Urinary bladder (tissue), 3 donors: ENCODE measurements at regions not wholly inside any gene's neighbourhood (a gene's known extent, or its start where the extent isn't known, plus 50 kb on each side); places are given as distances from the start of the nearest gene placed in this dataset.

ENCODE experiments used
- DNase-seq: peaks from one replicate; pipeline ENCODE4 v3.0.0-alpha.2; 2015; ENCODE audit errors: extremely low spot score
- H3K27ac ChIP-seq: one replicate; pipeline ENCODE4 v1.5.1; 2013; ENCODE audit warnings: low read depth, mild to moderate bottlenecking, moderate library complexity
- H3K36me3 ChIP-seq: one replicate; pipeline ENCODE4 v1.6.1; 2013; ENCODE audit warnings: mild to moderate bottlenecking, moderate library complexity; ENCODE audit not compliant: insufficient read depth
- H3K4me1 ChIP-seq: one replicate; pipeline ENCODE4 v1.6.1; 2013; ENCODE audit warnings: mild to moderate bottlenecking, moderate library complexity; ENCODE audit not compliant: insufficient read depth
- H3K4me3 ChIP-seq: one replicate; pipeline ENCODE4 v1.5.1; 2013; ENCODE audit warnings: low read depth, low read length
- WGBS: extraction: QIAGEN DNeasy Blood & Tissue Kit; methylation state at CpG from one replicate; pipeline ENCODE4 v1.1.7; 2013; 5-methylcytosine and 5-hydroxymethylcytosine counted together
- donor health status: healthy with polysubstance abuse.
- donor health status: healthy.

- Histone ChIP-seq H3K4me1 (no peaks in the 10 kb centered on the region), H3K27ac (no peak overlapping the region), H3K4me3 (no peak overlapping the region), H3K36me3 (no peaks in the 10 kb centered on the region)
- 84% methylated on average over 10 of the region's 10 CpGs for WGBS
- no peak for DNase-seq
Measured at GRCh38 chr11:45061641-45062040, 84.8 kb upstream of the PRDM11 start.

GRCh38 chr11:45062115-45062514 lies 84.3 kb upstream of the PRDM11 start:
- no peak overlapping the region for H3K4me3 ChIP-seq
- H3K27ac ChIP-seq = no peak overlapping the region
- no peaks in the 10 kb centered on the region for H3K36me3 ChIP-seq
- no peak for DNase-seq
- WGBS = 61% methylated on average over 3 of the region's 3 CpGs
- H3K4me1 ChIP-seq = no peaks in the 10 kb centered on the region

- no peak for DNase-seq
- Histone ChIP-seq H3K4me3 (no peak overlapping the region), H3K4me1 (no peaks in the 10 kb centered on the region), H3K27ac (no peak overlapping the region), H3K36me3 (no peaks in the 10 kb centered on the region)
- WGBS = 91% methylated on average over 6 of the region's 6 CpGs
Measured at GRCh38 chr11:45062974-45063635, 83.3 kb upstream of the PRDM11 start.

GRCh38 chr11:45063669-45064068 lies 82.8 kb upstream of the PRDM11 start:
- H3K27ac ChIP-seq = no peak overlapping the region
- no peaks in the 10 kb centered on the region for H3K4me1 ChIP-seq
- no peaks in the 10 kb centered on the region for H3K36me3 ChIP-seq
- no peak overlapping the region for H3K4me3 ChIP-seq
- DNase-seq = no peak
- WGBS = 99% methylated on average over 1 of the region's 1 CpG

GRCh38 chr11:45067966-45068365 lies 78.5 kb upstream of the PRDM11 start:
- Histone ChIP-seq H3K27ac (no peak overlapping the region), H3K36me3 (no peaks in the 10 kb centered on the region), H3K4me1 (no peaks in the 10 kb centered on the region), H3K4me3 (no peak overlapping the region)
- WGBS = 78% methylated on average over 1 of the region's 1 CpG
- DNase-seq = no peak

GRCh38 chr11:45071232-45071631 lies 75.2 kb upstream of the PRDM11 start:
- WGBS = 94% methylated on average over 1 of the region's 1 CpG
- no peak overlapping the region for H3K27ac ChIP-seq
- H3K4me3 ChIP-seq = no peak overlapping the region
- no peaks in the 10 kb centered on the region for H3K36me3 ChIP-seq
- DNase-seq = no peak
- H3K4me1 ChIP-seq = no peaks in the 10 kb centered on the region

- no peaks in the 10 kb centered on the region for H3K36me3 ChIP-seq
- H3K27ac ChIP-seq = no peak overlapping the region
- H3K4me1 ChIP-seq = no peaks in the 10 kb centered on the region
- DNase-seq = no peak
- no peak overlapping the region for H3K4me3 ChIP-seq
- 49% methylated on average over 11 of the region's 11 CpGs for WGBS
Measured at GRCh38 chr11:45073685-45074141, 72.7 kb upstream of the PRDM11 start.

GRCh38 chr11:45075519-45075918 lies 70.9 kb upstream of the PRDM11 start:
- no peak for DNase-seq
- H3K4me3 ChIP-seq = no peak overlapping the region
- no peaks in the 10 kb centered on the region for H3K36me3 ChIP-seq
- 89% methylated on average over 4 of the region's 4 CpGs for WGBS
- no peaks in the 10 kb centered on the region for H3K4me1 ChIP-seq
- no peak overlapping the region for H3K27ac ChIP-seq

- DNase-seq = no peak
- Histone ChIP-seq H3K4me1 (no peaks in the 10 kb centered on the region), H3K27ac (no peak overlapping the region), H3K4me3 (no peak overlapping the region), H3K36me3 (no peaks in the 10 kb centered on the region)
- over 99% methylated on average over 4 of the region's 4 CpGs for WGBS
Measured at GRCh38 chr11:45075952-45076351, 70.5 kb upstream of the PRDM11 start.

GRCh38 chr11:45076761-45077160 lies 69.7 kb upstream of the PRDM11 start:
- Histone ChIP-seq H3K4me3 (no peak overlapping the region), H3K36me3 (no peaks in the 10 kb centered on the region), H3K4me1 (no peaks in the 10 kb centered on the region), H3K27ac (no peak overlapping the region)
- DNase-seq = no peak
- WGBS = 74% methylated on average over 2 of the region's 2 CpGs

GRCh38 chr11:45078236-45079074 lies 68.0 kb upstream of the PRDM11 start:
- WGBS = 39% methylated on average over 16 of the region's 16 CpGs
- no peak overlapping the region for H3K4me3 ChIP-seq
- H3K4me1 ChIP-seq = no peaks in the 10 kb centered on the region
- DNase-seq = no peak
- H3K36me3 ChIP-seq = no peaks in the 10 kb centered on the region
- no peak overlapping the region for H3K27ac ChIP-seq

GRCh38 chr11:45079075-45079444 lies 67.4 kb upstream of the PRDM11 start:
- DNase-seq = no peak
- Histone ChIP-seq H3K36me3 (no peaks in the 10 kb centered on the region), H3K4me1 (no peaks in the 10 kb centered on the region), H3K27ac (no peak overlapping the region), H3K4me3 (no peak overlapping the region)
- 32% methylated on average over 4 of the region's 4 CpGs for WGBS

GRCh38 chr11:45079567-45079942 lies 66.9 kb upstream of the PRDM11 start:
- H3K36me3 ChIP-seq = no peaks in the 10 kb centered on the region
- WGBS = 93% methylated on average over 1 of the region's 1 CpG
- no peak for DNase-seq
- H3K4me1 ChIP-seq = no peaks in the 10 kb centered on the region
- H3K4me3 ChIP-seq = no peak overlapping the region
- H3K27ac ChIP-seq = no peak overlapping the region

GRCh38 chr11:45079943-45080719 lies 66.3 kb upstream of the PRDM11 start:
- H3K4me3 ChIP-seq = no peak overlapping the region
- no peaks in the 10 kb centered on the region for H3K4me1 ChIP-seq
- no peak for DNase-seq
- H3K36me3 ChIP-seq = no peaks in the 10 kb centered on the region
- H3K27ac ChIP-seq = no peak overlapping the region
- 71% methylated on average over 16 of the region's 16 CpGs for WGBS
